ENCODE measurements at regions not wholly inside any gene's neighbourhood (a gene's known extent, or its start where the extent isn't known, plus 50 kb on each side); places are given as distances from the start of the nearest gene placed in this dataset.

DNA sequence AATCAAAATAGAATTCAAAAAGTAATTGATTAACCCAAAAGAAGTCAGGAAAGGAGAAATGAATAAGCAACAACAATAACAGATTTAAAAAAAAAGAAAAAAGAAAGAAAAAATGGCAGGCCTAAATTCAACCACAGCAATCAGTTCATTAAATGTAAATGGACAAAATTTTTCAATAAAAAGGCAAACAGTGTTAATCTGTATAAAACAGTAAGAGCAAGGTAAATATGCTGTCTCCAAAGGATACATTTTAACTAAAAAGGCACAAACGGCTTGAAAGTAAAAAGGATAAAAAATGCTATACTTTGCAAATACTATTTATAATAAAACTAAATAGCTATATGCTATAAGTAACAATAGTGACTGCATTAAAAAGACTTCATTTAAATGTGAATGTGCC lies 582.0 kb downstream of the SPRY1 start:
- TF ChIP-seq GATA2 (IDR thresholded peaks at IDR 0.05; ENCODE audit: low read depth, low read length) (no peak), GATA3 (IDR thresholded peaks at IDR 0.05; ENCODE audit: low read depth, low read length) (no peak)

All from SH-SY5Y (cell line).